ENCODE measurements at regions not wholly inside any gene's neighbourhood (a gene's known extent, or its start where the extent isn't known, plus 50 kb on each side); places are given as distances from the start of the nearest gene placed in this dataset.

DNA sequence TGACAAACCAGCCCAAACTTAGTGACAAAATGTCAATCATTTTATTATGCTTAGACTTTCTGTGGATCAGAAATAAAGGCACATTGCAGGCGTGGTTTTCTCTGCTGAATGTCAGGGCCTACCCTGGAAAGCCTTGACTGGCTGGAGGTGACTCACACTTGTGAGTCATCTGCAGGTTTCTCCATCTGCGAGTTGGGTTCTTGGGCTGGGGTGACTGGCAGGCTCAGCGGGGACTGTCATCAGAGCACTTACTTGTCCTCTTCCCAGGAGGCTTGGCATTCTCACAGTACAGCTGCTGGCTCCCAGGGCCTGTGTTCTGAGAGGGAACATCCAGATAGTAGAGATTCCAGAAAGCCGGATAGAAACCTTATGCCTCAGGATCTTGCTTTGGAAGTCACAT lies 153.8 kb upstream of the AGA start:
- Histone ChIP-seq H3K27me3 (ENCODE audit: insufficient read depth, low read depth) (no peaks in the 10 kb centered on the region), H3K4me2 (no peak overlapping the region), H2AFZ (ENCODE audit: low read depth) (no peak overlapping the region), H3K4me3 (IDR thresholded peaks at IDR 0.05; ENCODE audit: insufficient read depth, low read depth, low read length) (no peak overlapping the region), H3K4me1 (ENCODE audit: low read depth, poor library complexity, severe bottlenecking) (no peaks in the 10 kb centered on the region), H3K9ac (no peak overlapping the region), H4K20me1 (ENCODE audit: insufficient read depth) (no peaks in the 10 kb centered on the region), H3K79me2 (ENCODE audit: insufficient read depth, low read depth) (no peaks in the 10 kb centered on the region), H3K36me3 (ENCODE audit: insufficient read depth) (no peaks in the 10 kb centered on the region), H3K27ac (no peak overlapping the region)
- no peak for TF ChIP-seq CTCF (conservative IDR thresholded peaks at IDR 0.05; ENCODE audit: low read depth, low read length)

DNA sequence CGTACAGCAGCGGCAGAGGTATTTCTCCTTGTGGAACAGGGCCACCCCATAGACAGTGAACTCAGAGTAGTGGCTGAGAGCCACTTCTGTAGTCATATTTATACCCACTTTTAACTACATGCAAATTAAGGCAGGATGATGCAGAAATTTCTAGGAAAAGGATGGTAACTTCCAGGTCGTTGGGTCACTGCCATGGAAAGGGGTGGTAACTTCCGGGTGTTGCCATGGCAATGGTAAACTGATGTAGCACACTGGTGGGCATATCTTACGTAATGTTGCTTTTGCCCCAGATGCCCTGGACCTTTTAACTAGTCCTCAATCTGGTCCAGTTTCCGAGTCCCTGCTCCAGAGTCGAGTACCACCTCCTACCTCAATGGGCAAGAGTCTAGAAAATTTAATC lies 154.8 kb upstream of the AGA start:
- H3K4me1 ChIP-seq (ENCODE audit: low read depth, poor library complexity, severe bottlenecking), result no peaks in the 10 kb centered on the region
- H2AFZ ChIP-seq (ENCODE audit: low read depth), result no peak overlapping the region
- H3K27ac ChIP-seq, result no peak overlapping the region
- H3K4me3 ChIP-seq (IDR thresholded peaks at IDR 0.05; ENCODE audit: insufficient read depth, low read depth, low read length), result no peak overlapping the region
- H3K9ac ChIP-seq, result no peak overlapping the region
- no peaks in the 10 kb centered on the region for H4K20me1 ChIP-seq (ENCODE audit: insufficient read depth)
- no peak for TF ChIP-seq CTCF (conservative IDR thresholded peaks at IDR 0.05; ENCODE audit: low read depth, low read length)
- no peaks in the 10 kb centered on the region for H3K27me3 ChIP-seq (ENCODE audit: insufficient read depth, low read depth)
- H3K4me2 ChIP-seq, result no peak overlapping the region
- no peaks in the 10 kb centered on the region for H3K79me2 ChIP-seq (ENCODE audit: insufficient read depth, low read depth)
- no peaks in the 10 kb centered on the region for H3K36me3 ChIP-seq (ENCODE audit: insufficient read depth)

DNA sequence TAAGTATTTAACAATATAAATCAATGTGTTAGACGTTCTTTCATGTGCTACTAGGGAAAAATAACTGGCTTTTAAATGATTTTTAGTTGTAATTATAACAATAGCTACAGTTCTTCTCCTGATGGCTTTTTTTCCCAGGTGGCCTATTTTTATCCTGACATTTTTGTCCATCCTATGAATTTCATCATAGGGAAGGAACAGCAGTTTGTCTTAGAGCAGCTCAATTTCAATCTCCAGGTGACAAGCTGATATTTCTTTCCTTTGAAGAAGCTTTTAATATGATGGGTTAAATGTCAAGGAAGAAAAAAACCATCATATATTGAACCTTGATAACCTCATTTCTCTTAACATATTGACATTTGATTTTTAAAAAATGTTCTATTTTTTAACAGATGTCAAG lies 163.0 kb upstream of the AGA start:
- no peak overlapping the region for H2AFZ ChIP-seq (ENCODE audit: low read depth)
- H3K9ac ChIP-seq, result no peak overlapping the region
- TF ChIP-seq CTCF (conservative IDR thresholded peaks at IDR 0.05; ENCODE audit: low read depth, low read length), result no peak
- no peaks in the 10 kb centered on the region for H4K20me1 ChIP-seq (ENCODE audit: insufficient read depth)
- H3K4me1 ChIP-seq (ENCODE audit: low read depth, poor library complexity, severe bottlenecking), result no peaks in the 10 kb centered on the region
- no peak overlapping the region for H3K27ac ChIP-seq
- no peak overlapping the region for H3K4me3 ChIP-seq (IDR thresholded peaks at IDR 0.05; ENCODE audit: insufficient read depth, low read depth, low read length)
- H3K27me3 ChIP-seq (ENCODE audit: insufficient read depth, low read depth), result no peaks in the 10 kb centered on the region
- H3K4me2 ChIP-seq, result no peak overlapping the region
- no peaks in the 10 kb centered on the region for H3K79me2 ChIP-seq (ENCODE audit: insufficient read depth, low read depth)
- no peaks in the 10 kb centered on the region for H3K36me3 ChIP-seq (ENCODE audit: insufficient read depth)

- Histone ChIP-seq H3K27ac (no peak overlapping the region), H2AFZ (ENCODE audit: low read depth) (no peak overlapping the region), H3K4me3 (IDR thresholded peaks at IDR 0.05; ENCODE audit: insufficient read depth, low read depth, low read length) (no peak overlapping the region), H3K4me1 (ENCODE audit: low read depth, poor library complexity, severe bottlenecking) (no peaks in the 10 kb centered on the region), H4K20me1 (ENCODE audit: insufficient read depth) (no peaks in the 10 kb centered on the region), H3K4me2 (no peak overlapping the region), H3K79me2 (ENCODE audit: insufficient read depth, low read depth) (no peaks in the 10 kb centered on the region), H3K27me3 (ENCODE audit: insufficient read depth, low read depth) (no peaks in the 10 kb centered on the region), H3K9ac (no peak overlapping the region), H3K36me3 (ENCODE audit: insufficient read depth) (no peaks in the 10 kb centered on the region)
- no peak for TF ChIP-seq CTCF (conservative IDR thresholded peaks at IDR 0.05; ENCODE audit: low read depth, low read length)
Observed at GRCh38 chr4:177607111-177607573, 164.9 kb upstream of the AGA start.

Measured in KMS-11 (cell line).